OCI-M1 (cell line): ENCODE measurements at regions not wholly inside any gene's neighbourhood (a gene's known extent, or its start where the extent isn't known, plus 50 kb on each side); places are given as distances from the start of the nearest gene placed in this dataset.
"Not testable (repeated sequence)": the region's sequence is repeated elsewhere in the genome, so short reads cannot be mapped to it uniquely, and the experiment has no call there.

Source experiments
- DNase-seq: peaks from one replicate; lab custom pipeline; 2025; lab: John Stamatoyannopoulos, UW

GRCh38 chr1:60916199-60916598 lies 166.2 kb upstream of the NFIA start:
- DNase-seq = peak; percentile 15

GRCh38 chr1:60915441-60915840 lies 166.9 kb upstream of the NFIA start:
- DNase-seq = no peak

GRCh38 chr1:60914982-60915381 lies 167.4 kb upstream of the NFIA start:
- no peak for DNase-seq

GRCh38 chr1:60913708-60914107 lies 168.7 kb upstream of the NFIA start:
- DNase-seq = not testable (repeated sequence)

GRCh38 chr1:60913039-60913438 lies 169.3 kb upstream of the NFIA start:
- no peak for DNase-seq

GRCh38 chr1:60911966-60912697 lies 170.2 kb upstream of the NFIA start:
- no peak for DNase-seq

GRCh38 chr1:60908159-60908558 lies 174.2 kb upstream of the NFIA start:
- DNase-seq = no peak

- DNase-seq = peak; percentile 74
Observed at GRCh38 chr1:60906526-60906925, 175.8 kb upstream of the NFIA start.

- DNase-seq = no peak
Observed at GRCh38 chr1:60906039-60906438, 176.3 kb upstream of the NFIA start.

GRCh38 chr1:60904099-60904851 lies 178.1 kb upstream of the NFIA start:
- DNase-seq = no peak

- no peak for DNase-seq
Observed at GRCh38 chr1:60903591-60903990, 178.8 kb upstream of the NFIA start.

- no peak for DNase-seq
Observed at GRCh38 chr1:60899464-60899863, 182.9 kb upstream of the NFIA start.

- DNase-seq = no peak
Observed at GRCh38 chr1:60898987-60899386, 183.4 kb upstream of the NFIA start.

- DNase-seq = no peak
Observed at GRCh38 chr1:60898413-60898812, 183.9 kb upstream of the NFIA start.

- DNase-seq = no peak
Observed at GRCh38 chr1:60896701-60897363, 185.5 kb upstream of the NFIA start.

GRCh38 chr1:60895701-60896100 lies 186.7 kb upstream of the NFIA start:
- DNase-seq = no peak

- DNase-seq = peak; percentile 64
Observed at GRCh38 chr1:60895252-60895651, 187.1 kb upstream of the NFIA start.

GRCh38 chr1:60894741-60895140 lies 187.6 kb upstream of the NFIA start:
- peak; percentile 20 for DNase-seq

- no peak for DNase-seq
Observed at GRCh38 chr1:60894130-60894529, 188.2 kb upstream of the NFIA start.

- no peak for DNase-seq
Observed at GRCh38 chr1:60893136-60893930, 189.0 kb upstream of the NFIA start.

- DNase-seq = no peak
Observed at GRCh38 chr1:60891765-60892164, 190.6 kb upstream of the NFIA start.

GRCh38 chr1:60891281-60891680 lies 191.1 kb upstream of the NFIA start:
- no peak for DNase-seq
